Astrocyte (in vitro differentiated cells and primary cell): ENCODE measurements at regions not wholly inside any gene's neighbourhood (a gene's known extent, or its start where the extent isn't known, plus 50 kb on each side); places are given as distances from the start of the nearest gene placed in this dataset.

Experiments used
- CTCF ChIP-seq: IDR thresholded peaks from 2 replicates; pipeline ENCODE4 v1.5.1; 2011; ENCODE audit warnings: low read depth, mild to moderate bottlenecking, inconsistent platforms, low read length, moderate library complexity; ENCODE audit not compliant: insufficient read depth
- EZH2 ChIP-seq: IDR thresholded peaks from 2 replicates; pipeline ENCODE4 v1.6.1; 2012; ENCODE audit warnings: mild to moderate bottlenecking, low read length, inconsistent platforms; ENCODE audit not compliant: insufficient read depth

GRCh38 chr2:190119923-190120590 is 57.5 kb upstream of the MSTN start:
- TF ChIP-seq CTCF (no peak), EZH2 (no peak)
